GM23338 (cell line): ENCODE measurements at regions not wholly inside any gene's neighbourhood (a gene's known extent, or its start where the extent isn't known, plus 50 kb on each side); places are given as distances from the start of the nearest gene placed in this dataset.

Experiments used
- CREB1 ChIP-seq: fragments of 250-450 bp; sonication (Bioruptor Pico); IDR thresholded peaks from 2 replicates; pipeline ENCODE4 v1.5.0; 2020; ENCODE audit warnings: low read depth, mild to moderate bottlenecking, moderate library complexity
- CTCF ChIP-seq, 2 experiments: fragments of 200-600 bp in 1 of 2; sonication (generic) in 1 of 2; conservative IDR thresholded peaks; 2 replicates each; pipeline versions ENCODE4 v1.5.1 to v1.6.1; 2016 to 2017; ENCODE audit warnings: antibody characterized with exemption in 2 of 2, low read depth in 2 of 2, mild to moderate bottlenecking in 2 of 2, moderate library complexity in 1 of 2
- EZH2 ChIP-seq: fragments of 200-600 bp; sonication (generic); IDR thresholded peaks from one replicate; pipeline ENCODE4 v1.8.0; 2017; ENCODE audit warnings: antibody characterized with exemption, mild to moderate bottlenecking, low read depth; ENCODE audit not compliant: unreplicated experiment
- EZH2phosphoT487 ChIP-seq: fragments of 200-600 bp; sonication (generic); IDR thresholded peaks from one replicate; pipeline ENCODE4 v1.8.1; 2018; ENCODE audit warnings: antibody characterized with exemption; ENCODE audit not compliant: unreplicated experiment
- JUNB ChIP-seq: IDR thresholded peaks from one replicate; pipeline ENCODE4 v1.6.1; 2016; ENCODE audit warnings: antibody characterized with exemption; ENCODE audit not compliant: unreplicated experiment
- POLR2AphosphoS5 ChIP-seq: IDR thresholded peaks from 2 replicates; pipeline ENCODE4 v1.6.1; 2016; ENCODE audit warnings: antibody characterized with exemption, low read depth
- REST ChIP-seq: IDR thresholded peaks from one replicate; pipeline ENCODE4 v1.6.1; 2018; ENCODE audit warnings: antibody characterized with exemption; ENCODE audit not compliant: unreplicated experiment
- STAT1 ChIP-seq: IDR thresholded peaks from one replicate; pipeline ENCODE4 v1.6.1; 2016; ENCODE audit warnings: antibody characterized with exemption; ENCODE audit not compliant: unreplicated experiment
- ZNF114 ChIP-seq: fragments of 250-450 bp; sonication (Bioruptor Pico); IDR thresholded peaks from 2 replicates; pipeline ENCODE4 v1.5.0; 2020; ENCODE audit warnings: mild to moderate bottlenecking, moderate library complexity
- ZNF331 ChIP-seq: fragments of 250-450 bp; sonication (Bioruptor Pico); IDR thresholded peaks from 2 replicates; pipeline ENCODE4 v1.5.0; 2020; ENCODE audit warnings: low read depth, mild to moderate bottlenecking, moderate library complexity
- TF ChIP-seq, protein P1 (sequence below): fragments of 250-450 bp; sonication (Bioruptor Pico); IDR thresholded peaks from 2 replicates; pipeline ENCODE4 v1.5.0; 2020; ENCODE audit warnings: mild to moderate bottlenecking, moderate library complexity

DNA sequence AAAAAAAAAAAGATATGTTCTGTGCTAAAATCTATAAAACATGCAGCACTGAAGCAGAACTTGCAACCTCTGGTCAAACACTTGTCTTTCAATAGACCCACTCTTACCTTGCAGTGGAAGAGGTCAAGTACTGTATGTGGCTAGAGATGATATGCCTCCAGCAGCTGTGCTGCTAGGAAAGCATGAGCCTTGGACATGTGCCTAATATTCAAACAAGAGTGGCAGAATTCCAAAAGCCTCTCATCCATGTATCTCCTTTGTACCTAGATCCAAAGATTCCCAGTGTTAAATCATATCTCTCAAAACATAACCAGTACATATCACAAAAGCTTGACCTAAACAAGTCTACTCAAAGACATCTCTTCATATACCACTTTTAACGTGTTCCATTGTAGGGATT, 105.0 kb upstream of the CPNE8 start:
- TF ChIP-seq EZH2phosphoT487 (no peak), EZH2 (no peak), CTCF (conservative IDR thresholded peaks at IDR 0.05; ENCODE audit: low read depth in 2 of 2) (no peak), REST (no peak), POLR2AphosphoS5 (no peak), CREB1 (CRISPR knock-in tag) (no peak), ZNF114 (no peak), JUNB (no peak), ZNF331 (CRISPR knock-in tag) (no peak), STAT1 (no peak)
- TF ChIP-seq, protein P1, sequence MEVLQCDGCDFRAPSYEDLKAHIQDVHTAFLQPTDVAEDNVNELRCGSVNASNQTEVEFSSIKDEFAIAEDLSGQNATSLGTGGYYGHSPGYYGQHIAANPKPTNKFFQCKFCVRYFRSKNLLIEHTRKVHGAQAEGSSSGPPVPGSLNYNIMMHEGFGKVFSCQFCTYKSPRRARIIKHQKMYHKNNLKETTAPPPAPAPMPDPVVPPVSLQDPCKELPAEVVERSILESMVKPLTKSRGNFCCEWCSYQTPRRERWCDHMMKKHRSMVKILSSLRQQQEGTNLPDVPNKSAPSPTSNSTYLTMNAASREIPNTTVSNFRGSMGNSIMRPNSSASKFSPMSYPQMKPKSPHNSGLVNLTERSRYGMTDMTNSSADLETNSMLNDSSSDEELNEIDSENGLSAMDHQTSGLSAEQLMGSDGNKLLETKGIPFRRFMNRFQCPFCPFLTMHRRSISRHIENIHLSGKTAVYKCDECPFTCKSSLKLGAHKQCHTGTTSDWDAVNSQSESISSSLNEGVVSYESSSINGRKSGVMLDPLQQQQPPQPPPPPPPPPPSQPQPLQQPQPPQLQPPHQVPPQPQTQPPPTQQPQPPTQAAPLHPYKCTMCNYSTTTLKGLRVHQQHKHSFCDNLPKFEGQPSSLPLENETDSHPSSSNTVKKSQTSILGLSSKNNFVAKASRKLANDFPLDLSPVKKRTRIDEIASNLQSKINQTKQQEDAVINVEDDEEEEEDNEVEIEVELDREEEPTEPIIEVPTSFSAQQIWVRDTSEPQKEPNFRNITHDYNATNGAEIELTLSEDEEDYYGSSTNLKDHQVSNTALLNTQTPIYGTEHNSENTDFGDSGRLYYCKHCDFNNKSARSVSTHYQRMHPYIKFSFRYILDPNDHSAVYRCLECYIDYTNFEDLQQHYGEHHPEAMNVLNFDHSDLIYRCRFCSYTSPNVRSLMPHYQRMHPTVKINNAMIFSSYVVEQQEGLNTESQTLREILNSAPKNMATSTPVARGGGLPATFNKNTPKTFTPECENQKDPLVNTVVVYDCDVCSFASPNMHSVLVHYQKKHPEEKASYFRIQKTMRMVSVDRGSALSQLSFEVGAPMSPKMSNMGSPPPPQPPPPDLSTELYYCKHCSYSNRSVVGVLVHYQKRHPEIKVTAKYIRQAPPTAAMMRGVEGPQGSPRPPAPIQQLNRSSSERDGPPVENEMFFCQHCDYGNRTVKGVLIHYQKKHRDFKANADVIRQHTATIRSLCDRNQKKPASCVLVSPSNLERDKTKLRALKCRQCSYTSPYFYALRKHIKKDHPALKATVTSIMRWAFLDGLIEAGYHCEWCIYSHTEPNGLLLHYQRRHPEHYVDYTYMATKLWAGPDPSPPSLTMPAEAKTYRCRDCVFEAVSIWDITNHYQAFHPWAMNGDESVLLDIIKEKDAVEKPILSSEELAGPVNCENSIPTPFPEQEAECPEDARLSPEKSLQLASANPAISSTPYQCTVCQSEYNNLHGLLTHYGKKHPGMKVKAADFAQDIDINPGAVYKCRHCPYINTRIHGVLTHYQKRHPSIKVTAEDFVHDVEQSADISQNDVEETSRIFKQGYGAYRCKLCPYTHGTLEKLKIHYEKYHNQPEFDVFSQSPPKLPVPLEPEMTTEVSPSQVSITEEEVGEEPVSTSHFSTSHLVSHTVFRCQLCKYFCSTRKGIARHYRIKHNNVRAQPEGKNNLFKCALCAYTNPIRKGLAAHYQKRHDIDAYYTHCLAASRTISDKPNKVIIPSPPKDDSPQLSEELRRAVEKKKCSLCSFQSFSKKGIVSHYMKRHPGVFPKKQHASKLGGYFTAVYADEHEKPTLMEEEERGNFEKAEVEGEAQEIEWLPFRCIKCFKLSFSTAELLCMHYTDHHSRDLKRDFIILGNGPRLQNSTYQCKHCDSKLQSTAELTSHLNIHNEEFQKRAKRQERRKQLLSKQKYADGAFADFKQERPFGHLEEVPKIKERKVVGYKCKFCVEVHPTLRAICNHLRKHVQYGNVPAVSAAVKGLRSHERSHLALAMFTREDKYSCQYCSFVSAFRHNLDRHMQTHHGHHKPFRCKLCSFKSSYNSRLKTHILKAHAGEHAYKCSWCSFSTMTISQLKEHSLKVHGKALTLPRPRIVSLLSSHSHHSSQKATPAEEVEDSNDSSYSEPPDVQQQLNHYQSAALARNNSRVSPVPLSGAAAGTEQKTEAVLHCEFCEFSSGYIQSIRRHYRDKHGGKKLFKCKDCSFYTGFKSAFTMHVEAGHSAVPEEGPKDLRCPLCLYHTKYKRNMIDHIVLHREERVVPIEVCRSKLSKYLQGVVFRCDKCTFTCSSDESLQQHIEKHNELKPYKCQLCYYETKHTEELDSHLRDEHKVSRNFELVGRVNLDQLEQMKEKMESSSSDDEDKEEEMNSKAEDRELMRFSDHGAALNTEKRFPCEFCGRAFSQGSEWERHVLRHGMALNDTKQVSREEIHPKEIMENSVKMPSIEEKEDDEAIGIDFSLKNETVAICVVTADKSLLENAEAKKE (CRISPR knock-in tag), result no peak
